NCI-H1417 treated with DMSO at 0.1 percent for 48 hours (cell line): ENCODE measurements at regions not wholly inside any gene's neighbourhood (a gene's known extent, or its start where the extent isn't known, plus 50 kb on each side); places are given as distances from the start of the nearest gene placed in this dataset.

Experiments used
- DNase-seq: peaks from one replicate; lab custom pipeline; 2025; lab: John Stamatoyannopoulos, UW

DNA sequence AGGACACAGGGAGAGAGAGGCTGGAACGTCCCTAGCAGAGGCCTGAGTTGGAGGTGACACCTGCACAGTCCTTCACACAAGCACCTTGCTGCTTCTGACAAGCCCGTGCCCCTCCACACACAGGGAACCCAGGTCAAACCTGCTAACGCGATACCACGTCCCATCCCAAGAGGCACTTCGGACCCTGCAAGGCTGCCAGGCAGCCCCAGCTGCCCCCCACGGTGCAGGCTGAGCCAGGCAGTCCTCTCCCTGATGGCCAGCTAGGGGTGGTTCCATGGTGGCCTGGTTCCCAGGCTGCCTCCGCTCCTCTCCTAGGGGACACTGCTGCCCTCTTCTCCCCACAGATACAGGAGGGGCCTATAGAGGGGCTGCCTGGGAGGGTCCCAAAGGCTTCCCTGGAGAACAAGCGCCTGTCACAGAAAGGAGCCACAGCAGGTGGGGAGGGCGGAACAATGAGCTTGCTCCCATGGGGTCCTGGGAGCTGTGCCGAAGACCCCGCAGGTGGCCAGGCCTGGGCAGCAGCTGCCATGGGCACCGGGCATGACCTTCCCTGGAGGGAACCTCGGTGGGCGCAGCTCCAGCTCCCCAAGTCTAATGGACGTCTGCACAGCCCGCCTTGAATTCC, 434.2 kb upstream of the MYT1L start:
- DNase-seq, result no peak

DNA sequence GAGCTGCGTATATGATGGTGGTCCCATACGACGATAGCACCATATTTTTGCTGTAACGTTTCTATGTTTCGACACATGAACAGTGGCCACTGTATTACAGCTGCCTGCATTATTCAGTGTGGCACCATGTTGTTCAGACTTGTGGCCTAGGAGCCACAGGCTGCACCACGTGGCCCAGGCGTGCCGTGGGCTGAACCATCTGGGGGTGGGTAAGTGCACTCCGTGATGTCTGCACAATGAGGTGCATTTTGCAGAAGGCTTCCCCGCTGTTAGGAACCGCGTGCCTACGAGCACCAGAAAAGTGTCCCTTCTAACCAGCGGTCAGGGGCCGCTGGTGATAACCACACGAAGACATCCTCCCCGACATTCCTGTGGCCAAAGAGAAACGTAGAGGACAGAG, 433.7 kb upstream of the MYT1L start:
- no peak for DNase-seq

DNA sequence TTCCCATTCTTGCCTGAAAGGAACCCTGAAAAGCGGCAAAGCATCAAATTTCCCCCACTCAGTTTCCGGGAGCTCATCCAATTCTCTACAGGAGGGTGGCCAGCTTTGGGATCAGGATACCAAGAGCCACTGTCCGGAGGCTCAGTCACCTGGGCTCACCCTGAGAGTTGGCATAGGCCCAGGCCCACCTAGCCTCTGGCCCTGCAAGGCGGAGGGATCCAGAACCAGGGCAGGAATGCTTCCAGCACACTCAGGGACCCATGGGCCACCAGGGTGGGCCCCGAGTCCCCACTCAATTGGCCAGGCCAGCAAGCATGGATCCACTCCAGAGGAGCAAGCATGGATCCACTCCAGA, 432.9 kb upstream of the MYT1L start:
- DNase-seq, result no peak

DNA sequence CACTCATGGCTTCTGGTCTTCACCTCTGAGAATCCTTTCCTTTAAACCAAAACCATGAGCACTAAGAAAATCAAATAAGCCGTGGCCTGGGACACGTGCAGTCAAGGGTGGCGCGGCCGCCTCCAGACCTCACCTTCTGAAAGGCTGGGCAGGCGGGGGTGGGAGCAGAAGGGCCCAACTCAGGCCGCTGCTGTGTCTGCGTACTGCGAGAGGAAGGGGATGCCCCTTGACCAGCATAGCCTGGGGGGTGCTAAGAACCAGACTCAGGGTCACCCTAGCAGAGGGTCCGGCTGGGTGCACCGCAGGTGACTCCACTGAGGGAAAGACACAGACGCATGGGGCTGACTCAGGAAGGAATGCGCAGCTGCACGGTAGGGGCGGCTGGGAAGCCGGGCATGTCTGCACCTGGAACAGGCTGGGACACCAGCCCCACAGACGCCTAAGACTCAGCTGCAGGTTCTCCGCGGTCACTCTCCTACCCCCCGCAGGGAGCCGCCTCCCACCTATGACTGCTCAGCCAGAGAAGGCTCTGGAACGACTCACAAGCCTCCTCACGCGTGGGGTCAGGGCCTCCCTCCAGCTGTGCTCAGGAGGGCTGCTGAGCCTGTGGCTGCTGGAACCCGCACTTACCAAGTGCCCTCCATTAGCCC, 432.4 kb upstream of the MYT1L start:
- DNase-seq, result no peak

DNA sequence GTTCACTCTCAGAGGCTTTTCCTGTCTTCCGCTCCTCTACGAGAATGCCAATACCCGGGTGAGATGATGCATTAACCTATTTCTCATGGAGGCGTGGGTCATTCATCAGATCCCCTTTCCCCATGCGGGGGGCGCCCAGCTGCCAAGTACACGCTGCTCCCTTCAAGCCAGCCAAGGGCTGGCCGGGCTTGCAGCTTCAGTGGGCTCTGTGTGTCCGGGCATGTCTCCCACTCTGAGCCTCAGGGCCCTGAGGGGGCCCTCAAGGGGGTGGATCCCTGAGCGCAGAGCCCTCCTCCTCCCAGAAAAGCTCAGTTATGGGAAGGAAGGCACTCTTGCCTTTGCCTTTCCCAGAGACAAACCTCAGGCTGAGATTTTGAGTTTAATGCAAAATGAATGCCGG, 431.8 kb upstream of the MYT1L start:
- no peak for DNase-seq

DNA sequence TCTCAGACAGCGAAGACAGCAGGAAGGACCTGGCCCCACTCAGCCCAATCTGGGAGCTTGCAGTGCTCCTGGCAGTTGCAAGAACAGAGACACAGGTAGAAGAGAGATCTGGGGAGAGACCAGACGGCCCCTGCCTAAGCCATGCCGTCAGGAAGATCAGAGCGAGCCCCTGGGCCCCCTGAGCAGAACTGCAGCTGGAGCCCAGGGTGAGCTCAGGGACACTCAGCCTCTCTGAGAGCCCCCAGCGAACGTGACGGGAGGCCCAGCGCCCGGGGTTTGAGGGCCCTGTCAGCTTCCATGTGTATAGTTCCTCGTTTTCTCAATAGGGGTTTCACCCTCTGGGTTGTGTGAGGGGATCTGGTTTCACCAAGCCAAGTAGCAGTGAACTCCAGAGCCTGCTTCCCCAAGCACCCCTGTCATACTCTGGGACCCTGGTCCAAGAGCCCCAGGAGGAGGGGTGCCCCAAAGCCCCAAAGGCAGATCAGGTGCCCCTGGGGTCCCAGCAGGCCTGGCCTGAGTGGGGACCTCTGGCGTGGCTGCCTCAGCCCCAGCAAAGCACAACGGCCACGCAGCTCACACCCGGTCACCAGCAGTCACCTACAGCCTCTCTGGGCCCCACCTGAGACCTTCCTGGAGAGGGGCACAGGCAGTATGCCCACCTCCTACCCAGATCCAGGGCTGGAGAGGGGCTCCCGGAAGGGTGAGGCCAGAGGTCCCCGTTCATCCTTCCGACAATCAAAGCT, 431.3 kb upstream of the MYT1L start:
- no peak for DNase-seq

DNA sequence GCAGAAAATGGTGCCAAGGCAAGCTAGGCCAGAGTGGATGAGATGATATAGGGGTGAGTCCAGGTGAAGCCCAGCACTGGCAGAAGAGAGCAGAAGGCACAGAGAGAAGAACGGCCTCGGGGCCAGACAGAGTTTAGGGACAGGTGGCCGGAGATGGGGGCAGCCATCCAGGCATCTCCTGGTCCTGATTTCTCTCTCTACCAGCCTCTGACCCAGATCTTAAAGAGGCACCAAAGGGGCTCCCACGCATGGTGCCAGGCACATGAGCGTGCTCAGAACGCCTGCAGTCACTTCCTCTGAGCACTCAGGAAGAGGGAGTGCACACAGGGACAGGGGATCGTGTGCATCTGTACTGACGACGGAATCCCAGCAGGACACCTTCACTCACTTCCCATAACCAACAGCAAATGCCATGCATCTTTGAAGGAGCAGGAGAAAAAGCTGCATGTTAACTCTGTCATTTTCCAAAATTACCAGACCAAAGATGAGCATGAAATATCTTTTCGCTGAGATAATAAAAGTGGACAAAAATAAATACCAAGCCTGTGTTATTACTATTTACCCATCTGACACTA, 427.8 kb upstream of the MYT1L start:
- no peak for DNase-seq

DNA sequence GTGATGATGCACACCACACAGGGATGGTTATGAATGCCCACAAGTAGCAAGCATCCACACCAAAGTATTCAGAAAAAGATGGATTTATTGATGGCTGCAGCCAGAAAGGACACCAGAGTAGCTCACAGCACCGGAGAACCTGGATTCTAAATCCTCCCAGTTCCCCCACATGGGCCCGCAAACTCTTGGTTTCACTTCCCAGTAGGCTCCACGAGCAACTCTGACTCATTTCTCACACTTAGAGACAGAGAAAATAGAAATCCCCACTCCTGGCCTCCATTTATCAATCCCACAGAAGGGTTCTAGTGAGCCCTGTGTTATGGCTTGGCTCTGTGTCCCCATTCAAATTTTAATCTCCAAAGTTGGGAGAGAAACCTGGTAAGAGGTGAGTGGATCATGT, 426.7 kb upstream of the MYT1L start:
- no peak for DNase-seq

DNA sequence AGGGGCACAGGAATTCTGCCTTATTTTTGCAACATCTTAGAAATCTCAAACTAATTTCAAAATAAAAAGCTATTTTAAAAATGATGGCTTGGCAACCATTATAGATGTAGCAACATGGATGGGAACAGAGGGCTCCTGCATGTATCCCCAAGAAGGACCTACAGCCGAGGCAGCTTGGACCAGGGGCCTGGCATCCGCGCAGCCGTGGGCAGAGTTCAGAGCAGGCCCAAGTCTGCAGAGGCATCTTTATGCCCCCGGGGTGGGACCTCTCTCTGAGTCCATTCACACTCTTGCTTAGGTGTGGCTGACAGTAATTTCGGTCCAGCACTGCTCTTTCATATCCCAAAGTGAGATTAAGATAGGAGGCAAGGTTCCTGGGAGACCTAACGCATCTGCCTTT, 425.8 kb upstream of the MYT1L start:
- DNase-seq, result no peak

DNA sequence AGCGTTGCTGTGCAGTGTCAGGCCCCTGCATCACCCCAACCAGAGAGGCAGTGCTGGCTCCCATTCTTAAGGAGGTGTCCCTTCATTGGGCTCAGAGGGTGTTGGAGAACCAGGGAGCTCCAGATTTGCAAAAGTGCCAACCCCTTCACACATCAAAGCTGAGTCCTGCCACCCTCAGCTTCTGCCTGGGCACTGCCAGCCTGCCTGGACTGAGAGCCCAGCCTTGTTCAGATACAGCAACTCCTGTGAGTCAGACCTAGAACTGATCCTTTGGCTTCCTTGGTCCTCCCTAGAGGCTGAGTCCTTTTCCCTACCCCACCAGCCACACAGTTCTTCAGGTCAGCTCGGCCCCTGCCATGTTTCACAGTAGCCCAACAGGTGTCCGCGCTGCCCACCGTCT, 424.9 kb upstream of the MYT1L start:
- no peak for DNase-seq

DNA sequence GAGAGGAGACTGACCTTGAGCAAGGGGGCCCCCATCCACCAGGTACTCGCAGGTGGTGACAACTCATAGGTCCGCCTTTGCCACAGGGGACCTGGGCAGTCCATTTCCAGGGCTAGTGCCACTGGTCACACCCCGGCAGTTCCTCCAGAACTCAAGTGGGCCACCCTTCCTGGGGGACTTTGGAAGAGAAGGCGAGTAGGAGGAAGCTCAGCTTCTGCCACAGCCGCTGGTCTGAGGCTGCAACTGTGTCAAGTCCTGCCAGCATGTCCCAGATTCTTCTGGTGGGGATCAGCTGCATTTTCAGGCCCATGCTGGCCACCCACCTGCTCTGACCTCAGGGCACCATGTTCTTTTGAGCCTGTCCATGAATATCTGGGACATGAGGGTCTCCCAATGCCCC, 423.9 kb upstream of the MYT1L start:
- no peak for DNase-seq

DNA sequence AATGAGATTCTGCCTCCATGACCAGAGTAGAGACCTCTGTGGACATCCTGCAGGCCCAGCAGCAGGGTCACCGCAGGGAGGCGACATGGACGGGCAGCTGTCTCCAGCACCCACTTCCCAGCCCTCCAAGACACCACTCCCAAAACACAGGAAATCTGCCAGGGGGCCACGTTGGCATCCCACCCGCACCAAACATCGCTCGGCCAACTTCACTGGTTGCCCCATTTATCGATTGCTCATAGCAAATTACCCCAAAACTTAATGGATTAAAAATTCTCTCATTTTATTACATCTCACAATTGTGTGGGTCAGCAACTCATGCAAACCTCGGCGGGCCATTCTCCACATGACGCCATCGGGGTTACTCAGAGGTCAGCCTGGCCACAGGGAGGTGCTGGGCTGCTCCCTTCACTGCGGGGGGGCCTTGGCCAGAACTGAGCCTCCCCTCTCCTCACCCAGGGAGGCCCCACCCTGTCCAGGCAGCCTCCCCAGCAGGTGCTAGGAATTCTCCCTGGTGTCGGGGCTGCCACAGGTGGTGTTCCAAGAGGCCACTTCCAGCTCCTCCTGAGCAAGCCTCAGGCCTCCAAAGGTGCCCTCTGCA, 420.7 kb upstream of the MYT1L start:
- DNase-seq, result no peak

DNA sequence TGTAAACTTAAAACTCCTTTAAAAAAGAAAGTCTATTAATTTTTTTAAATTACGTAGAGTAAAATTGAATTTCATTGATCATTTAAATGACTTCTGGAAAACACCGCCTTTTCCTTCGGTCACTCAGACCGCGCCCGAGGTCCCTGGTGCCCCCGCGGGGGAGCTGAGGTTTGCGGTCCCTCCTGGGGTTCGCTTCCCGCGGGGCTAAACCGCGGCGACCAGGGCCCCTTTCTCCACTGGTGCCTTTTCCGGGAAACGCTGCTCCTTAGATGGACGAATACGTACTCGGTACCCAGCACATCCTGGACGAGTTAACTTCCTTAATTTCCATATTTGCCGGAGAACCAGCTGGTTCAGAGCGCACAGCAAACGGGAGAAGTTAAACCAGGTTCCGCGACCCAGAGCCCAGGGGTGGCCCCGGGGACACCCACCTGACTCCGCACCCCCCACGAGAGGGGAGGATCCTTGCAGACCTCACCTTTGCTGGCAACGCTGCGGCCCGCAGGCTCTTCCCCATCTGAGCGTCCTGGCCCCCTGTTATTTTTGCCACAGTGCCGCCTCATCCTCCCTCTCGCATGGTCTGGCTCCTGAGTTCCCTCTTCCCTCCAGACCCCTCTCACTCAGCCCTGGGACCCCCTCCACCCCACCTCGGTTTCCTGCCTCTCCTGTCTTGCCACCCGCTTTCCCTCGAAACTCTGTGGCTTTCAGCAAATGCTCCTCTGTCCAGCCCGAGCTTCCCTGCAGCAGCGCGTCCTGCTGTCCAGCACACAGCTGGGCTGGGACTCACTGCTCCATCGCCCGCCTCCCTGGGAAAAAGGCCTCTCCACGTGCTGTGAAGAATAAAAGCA, 420.0 kb upstream of the MYT1L start:
- DNase-seq, result no peak

DNA sequence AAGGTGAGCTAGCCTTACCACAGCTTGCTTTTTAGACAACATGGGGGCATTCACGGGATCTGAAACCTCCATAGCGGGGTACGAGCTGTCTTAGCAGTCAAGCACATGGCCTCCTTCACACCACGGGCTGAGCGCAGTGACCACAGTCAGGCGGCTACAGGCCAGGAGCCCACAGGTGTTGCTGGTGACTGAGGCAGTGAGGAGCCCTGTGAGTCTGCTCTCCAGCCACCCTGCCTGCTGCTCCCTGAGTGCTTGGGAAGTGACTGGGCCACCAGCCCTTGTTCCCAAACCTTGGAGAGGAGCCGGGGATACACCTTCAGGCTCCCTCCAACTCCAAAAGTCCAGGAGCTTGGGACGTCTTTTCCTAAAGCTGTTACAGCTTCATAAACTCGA, 418.1 kb upstream of the MYT1L start:
- no peak for DNase-seq

DNA sequence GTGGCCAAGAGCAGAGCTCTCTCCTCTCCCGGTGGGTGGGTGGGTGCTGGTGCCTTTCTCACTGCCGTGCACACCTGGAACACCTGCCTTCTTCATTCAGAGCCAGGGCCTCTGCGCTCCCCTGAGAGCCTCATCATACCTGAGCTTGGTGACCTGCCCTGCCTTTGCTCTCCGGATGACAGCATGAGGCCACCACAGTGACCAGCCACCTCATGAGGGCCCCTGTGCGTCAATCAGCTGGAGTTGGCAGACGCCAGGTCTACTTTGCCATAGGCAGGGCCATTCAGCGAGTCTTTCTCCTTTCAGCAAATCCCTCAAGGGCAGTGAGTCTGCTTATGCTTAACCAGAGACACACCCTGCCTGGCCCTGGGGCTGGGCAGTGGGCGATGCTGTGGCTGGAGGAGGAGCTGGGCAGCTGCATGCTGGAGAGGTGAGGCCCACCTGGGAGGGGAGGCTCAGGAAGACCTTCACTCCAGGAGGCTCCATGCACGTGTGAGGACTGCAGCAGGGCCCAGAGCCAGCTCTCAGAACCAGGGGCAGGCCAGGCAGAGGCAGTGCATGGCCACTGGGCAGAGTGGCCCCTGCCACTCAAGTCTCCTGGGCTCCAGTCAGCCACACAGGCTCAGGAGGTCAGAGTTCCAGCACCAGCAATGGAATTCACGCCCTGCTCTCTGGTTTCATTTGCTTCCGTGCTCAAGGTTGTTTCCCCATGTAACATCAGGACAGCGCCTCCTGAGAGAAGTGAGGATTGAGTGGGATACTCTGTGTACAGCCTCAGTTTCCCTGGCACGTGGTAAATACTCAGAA, 417.5 kb upstream of the MYT1L start:
- DNase-seq, result no peak

DNA sequence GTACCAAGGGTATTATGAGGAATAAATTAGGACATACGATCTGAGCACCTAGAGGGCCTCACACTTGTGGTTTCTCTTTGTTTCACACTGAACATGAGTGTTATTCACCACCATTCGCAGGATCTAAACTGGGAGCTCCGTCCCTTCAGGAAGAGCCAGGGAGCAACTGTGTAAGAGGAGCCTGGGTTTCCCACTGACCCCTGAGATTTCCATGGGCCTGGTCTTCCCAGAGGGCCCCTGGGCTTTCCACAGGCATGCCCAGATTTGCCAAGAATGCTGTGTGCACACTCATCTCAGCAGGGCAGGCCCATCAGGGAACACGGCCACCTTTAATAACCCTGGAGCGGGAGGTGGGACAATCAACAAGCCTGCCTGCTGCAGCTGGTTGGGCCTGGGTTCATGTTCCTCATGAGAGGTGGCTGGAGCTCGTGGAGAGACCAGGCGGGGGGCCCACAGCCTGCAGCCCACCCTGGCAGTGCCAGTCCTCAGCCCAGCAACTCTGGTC, 416.8 kb upstream of the MYT1L start:
- DNase-seq, result no peak

DNA sequence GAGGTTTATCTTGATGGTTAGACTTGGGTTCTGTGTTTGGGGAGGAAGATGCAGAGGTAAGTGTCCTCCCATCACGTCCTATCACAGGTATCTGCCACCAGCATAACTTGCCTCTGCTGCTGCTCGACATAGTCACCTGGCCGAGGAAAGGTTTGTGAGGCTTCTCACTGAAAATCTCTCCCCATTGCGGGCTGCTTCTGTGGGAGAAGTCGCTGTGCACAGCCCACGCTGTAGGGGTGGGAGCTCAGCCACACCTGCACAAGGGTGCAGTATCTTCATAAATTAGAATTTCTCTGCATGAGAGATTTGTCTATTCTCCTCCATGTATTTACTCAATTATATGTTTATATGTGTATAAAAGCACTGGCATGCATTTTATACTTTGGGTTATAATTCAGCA, 415.7 kb upstream of the MYT1L start:
- DNase-seq, result no peak

DNA sequence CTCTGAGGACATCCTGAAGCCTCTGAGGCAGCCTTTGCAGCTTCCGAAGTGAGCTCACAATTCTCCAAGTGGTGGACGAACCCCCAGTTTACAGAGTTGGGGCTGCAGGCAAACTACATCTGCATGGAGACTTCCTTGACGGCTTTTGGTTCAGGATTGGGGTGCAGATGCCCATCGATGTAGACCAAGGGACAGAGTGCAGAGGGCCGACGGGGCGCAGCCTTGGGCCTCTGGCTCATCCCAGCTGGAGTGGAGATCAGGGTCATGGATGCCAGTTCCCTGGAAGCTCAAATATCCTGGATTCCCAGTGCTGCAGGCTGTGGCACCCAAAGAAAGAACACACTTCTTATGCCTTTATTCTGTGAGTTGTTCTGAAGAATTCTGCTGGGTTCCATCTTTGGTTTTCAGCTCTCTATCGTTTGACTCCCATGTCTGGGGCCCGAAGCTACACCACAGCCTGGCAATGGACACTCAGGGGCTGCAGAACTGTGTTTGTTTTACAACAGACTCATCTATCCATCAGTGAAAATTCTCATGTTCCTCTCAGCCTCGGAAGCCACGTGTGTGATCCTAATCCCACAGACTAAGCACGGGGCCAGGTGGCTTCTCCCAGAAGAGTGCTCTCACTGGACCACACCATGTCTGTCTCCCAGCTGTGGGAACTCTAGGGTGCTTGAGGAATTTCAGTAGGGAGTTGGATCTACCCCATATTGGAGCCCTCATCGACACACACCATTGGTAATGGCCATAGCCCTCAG, 414.1 kb upstream of the MYT1L start:
- DNase-seq, result no peak

DNA sequence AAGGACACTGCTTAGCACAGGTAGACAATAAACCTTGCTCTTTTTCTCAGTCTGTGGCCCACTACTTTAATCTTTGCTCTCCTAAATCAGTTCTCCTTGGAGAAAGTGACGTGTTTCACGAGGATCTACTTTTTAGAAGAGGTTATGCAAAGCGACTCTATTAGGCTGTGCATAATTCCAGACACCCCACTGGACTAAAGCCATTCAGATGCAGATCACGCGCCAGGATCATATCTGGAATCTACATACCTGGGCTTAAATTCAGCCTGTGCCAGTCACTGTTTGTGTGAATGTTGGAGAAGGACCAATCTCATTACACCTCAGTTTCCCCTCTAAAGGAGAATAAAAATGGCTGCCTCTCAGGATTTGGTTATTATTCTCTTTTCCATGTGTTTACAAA, 413.0 kb upstream of the MYT1L start:
- no peak for DNase-seq

DNA sequence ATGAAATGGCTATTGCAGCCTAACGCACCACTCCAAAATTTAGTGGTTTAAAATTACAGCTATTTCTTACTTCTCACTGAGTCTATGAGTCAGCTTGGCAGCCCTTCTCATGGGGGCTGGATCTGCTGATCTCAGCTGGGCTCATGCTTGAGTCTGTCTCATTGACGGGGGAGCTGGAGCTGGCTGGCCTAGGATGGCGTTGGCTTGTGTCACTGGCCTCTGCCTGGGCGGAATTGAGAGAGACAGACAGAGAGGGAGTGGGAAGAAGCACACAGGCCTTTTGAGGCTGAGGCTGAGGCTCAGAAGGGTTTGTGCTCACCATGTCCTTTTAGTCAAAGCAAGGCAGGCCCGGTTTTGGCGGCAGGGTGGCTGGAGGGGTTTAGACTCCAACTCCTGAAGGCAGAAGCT, 412.1 kb upstream of the MYT1L start:
- DNase-seq, result no peak
